T-cell (primary cell): ENCODE measurements at regions not wholly inside any gene's neighbourhood (a gene's known extent, or its start where the extent isn't known, plus 50 kb on each side); places are given as distances from the start of the nearest gene placed in this dataset.

Experiments used
- ATAC-seq, 4 experiments: fragments of 200-7000 bp in 3 of 4; fragments of 150-1000 bp in 1 of 4; cut with Tn5 transposase; replicated peaks in 1 of 4; 1 replicate in 3 of 4; 2 replicates in 1 of 4; pipeline ENCODE4 v1.10.0; 2021; ENCODE audit warnings: moderate library complexity in 3 of 4, mild to moderate bottlenecking in 2 of 4, moderate number of reproducible peaks in 1 of 4
- CTCF ChIA-PET, 2 donors: fragments of 300-600 bp; sonication (Branson Sonifier 250); formaldehyde crosslinking; loops; one replicate each; lab custom pipeline; 2022; ENCODE audit warnings: antibody characterized with exemption in 2 of 2; lab: Charles Lee
- POLR2A ChIA-PET, 2 donors: fragments of 300-600 bp; sonication (Branson Sonifier 250); formaldehyde crosslinking; loops; one replicate each; lab custom pipeline; 2022; ENCODE audit warnings: antibody characterized with exemption in 2 of 2; lab: Charles Lee
- DNase-seq, 35 experiments: peaks; one replicate each; pipeline versions ENCODE4 v3.0.0 to v3.0.0-alpha.2; 2013 to 2023
- H3K27ac ChIP-seq: one replicate; pipeline ENCODE4 v1.5.1; 2013; ENCODE audit warnings: low read length
- H3K27me3 ChIP-seq, 2 experiments: replicated peaks in 1 of 2; 1 replicate in 1 of 2; 2 replicates in 1 of 2; pipeline versions ENCODE4 v1.6.1 to v1.7.0; 2013; ENCODE audit warnings: low read length in 1 of 2, mixed read lengths in 1 of 2; ENCODE audit not compliant: control insufficient read depth in 2 of 2, insufficient read depth in 2 of 2; ENCODE audit errors: extremely low read depth in 1 of 2
- H3K36me3 ChIP-seq, 2 donors: 1 replicate in 1 of 2; 2 replicates in 1 of 2; pipeline versions ENCODE4 v1.6.1 to v1.7.0; 2013; ENCODE audit warnings: low read length in 1 of 2; ENCODE audit not compliant: control insufficient read depth in 2 of 2, insufficient read depth in 1 of 2; ENCODE audit errors: extremely low read depth in 1 of 2
- H3K4me1 ChIP-seq, 2 experiments: 1 replicate in 1 of 2; 2 replicates in 1 of 2; pipeline versions ENCODE4 v1.6.1 to v1.7.0; 2013; ENCODE audit warnings: low read length in 2 of 2, mixed read lengths in 1 of 2; ENCODE audit not compliant: insufficient read depth in 2 of 2, control insufficient read depth in 1 of 2; ENCODE audit errors: extremely low read depth in 1 of 2
- H3K4me3 ChIP-seq, 2 donors: 1 replicate in 1 of 2; 2 replicates in 1 of 2; pipeline versions ENCODE4 v1.5.1 to v1.7.0; 2013; ENCODE audit warnings: mild to moderate bottlenecking in 2 of 2, low read length in 1 of 2, moderate library complexity in 1 of 2; ENCODE audit not compliant: control insufficient read depth in 1 of 2; ENCODE audit errors: extremely low read depth in 1 of 2
- H3K9me3 ChIP-seq: 2 replicates; pipeline ENCODE4 v1.7.0; 2013
- H3K27ac Mint-ChIP-seq, 2 donors: one replicate each; pipeline ENCODE4 v1.8.0; 2020 to 2021; ENCODE audit warnings: mild to moderate bottlenecking in 2 of 2, mixed read lengths in 2 of 2
- H3K27me3 Mint-ChIP-seq, 2 donors: one replicate each; pipeline ENCODE4 v1.8.0; 2021 to 2022; ENCODE audit warnings: mixed read lengths in 2 of 2
- H3K36me3 Mint-ChIP-seq: one replicate; pipeline ENCODE4 v1.8.0; 2021; ENCODE audit warnings: mixed read lengths
- H3K4me1 Mint-ChIP-seq, 3 donors: one replicate each; pipeline ENCODE4 v1.8.0; 2020 to 2022; ENCODE audit warnings: mixed read lengths in 3 of 3, mild to moderate bottlenecking in 1 of 3
- H3K4me3 Mint-ChIP-seq, 3 donors: one replicate each; pipeline ENCODE4 v1.8.0; 2020 to 2022; ENCODE audit warnings: mild to moderate bottlenecking in 3 of 3, mixed read lengths in 3 of 3, moderate library complexity in 3 of 3
- H3K9me3 Mint-ChIP-seq, 3 donors: one replicate each; pipeline ENCODE4 v1.8.0; 2020 to 2022; ENCODE audit warnings: mixed read lengths in 3 of 3
- WGBS: methylation state at CpG from one replicate; pipeline ENCODE4 v1.1.5; 2013; ENCODE audit warnings: missing lambda C conversion rate; ENCODE audit not compliant: insufficient coverage; 5-methylcytosine and 5-hydroxymethylcytosine counted together

DNA sequence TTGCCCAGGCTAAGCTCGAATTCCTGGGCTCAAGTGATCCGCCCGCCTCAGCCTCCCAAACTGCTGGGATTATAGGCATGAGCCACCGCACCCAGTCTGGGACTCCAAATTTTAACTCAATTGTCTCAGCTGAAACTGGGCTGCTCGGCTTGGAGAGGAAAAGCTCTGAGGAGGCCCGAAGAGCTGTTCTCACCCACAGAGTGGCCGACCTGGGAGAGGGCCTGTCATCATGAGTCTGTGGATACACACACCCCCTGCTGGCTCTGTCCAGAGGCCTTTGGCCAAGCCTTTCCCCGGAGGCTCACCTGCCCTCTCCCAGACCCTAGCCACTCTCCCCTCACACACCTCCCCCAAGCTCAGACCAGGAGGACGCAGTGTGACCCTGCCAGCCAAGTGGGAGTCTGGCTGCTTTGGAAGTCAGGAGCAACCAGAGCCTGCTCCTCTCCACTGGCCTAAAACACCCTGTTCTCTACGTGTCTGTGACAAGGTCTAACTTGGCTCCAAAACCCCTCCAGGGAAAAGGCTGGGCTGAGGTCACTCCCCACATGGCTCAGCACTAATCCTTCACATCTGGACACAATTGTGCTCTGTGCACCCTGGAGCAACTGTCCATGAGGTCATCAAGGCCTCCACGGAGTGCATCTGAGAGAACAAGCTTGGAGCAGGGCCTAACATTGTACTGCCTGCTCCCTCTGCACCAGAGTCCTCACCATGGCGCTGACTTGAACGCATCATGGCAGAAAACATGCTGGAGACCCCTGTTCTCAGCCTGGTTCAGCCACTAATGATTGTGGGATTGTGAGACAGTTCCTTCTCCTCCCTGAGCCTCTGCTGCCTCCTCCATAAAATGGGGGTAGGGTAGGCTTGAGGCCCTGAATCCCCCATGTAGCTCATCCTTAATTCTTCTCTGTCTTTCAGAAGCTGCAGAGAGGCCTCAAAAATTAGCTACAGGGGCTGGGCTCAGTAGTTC is 49.9 kb upstream of the RAB6C start:
- no peak for DNase-seq
- ChIA-PET POLR2A (no interaction called here), CTCF (interaction anchor here (0.6 kb wide), 2 partner anchors 16 to 76 kb away, joined by 3 read pairs; no protein-coding TSS in a partner anchor)
- Mint-ChIP-seq H3K27ac (no peak overlapping the region), H3K4me1 (no peaks in the 10 kb centered on the region), H3K27me3 (peaks cover 21 to 51% of the 10 kb centered on the region in 2 donors), H3K9me3 (no peaks in the 10 kb centered on the region), H3K36me3 (no peaks in the 10 kb centered on the region), H3K4me3 (no peak overlapping the region)
- H3K9me3 ChIP-seq = no peaks in the 10 kb centered on the region
- H3K4me3 ChIP-seq = no peak overlapping the region
- H3K27me3 ChIP-seq = peaks cover 0 to 30% of the 10 kb centered on the region in 2 experiments
- 76% methylated on average over 10 of the region's 13 CpGs for WGBS
- no peaks in the 10 kb centered on the region for H3K4me1 ChIP-seq
- no peak for ATAC-seq
- H3K27ac ChIP-seq = no peak overlapping the region
- no peaks in the 10 kb centered on the region for H3K36me3 ChIP-seq
